GM18520 (cell line): ENCODE measurements at regions not wholly inside any gene's neighbourhood (a gene's known extent, or its start where the extent isn't known, plus 50 kb on each side); places are given as distances from the start of the nearest gene placed in this dataset.
"Not testable (repeated sequence)": the region's sequence is repeated elsewhere in the genome, so short reads cannot be mapped to it uniquely, and the experiment has no call there.

ENCODE experiments used
- ATAC-seq: cut with Tn5 transposase; IDR thresholded peaks from one replicate; pipeline ENCODE4 v1.9.1; 2021; ENCODE audit not compliant: unreplicated experiment

DNA sequence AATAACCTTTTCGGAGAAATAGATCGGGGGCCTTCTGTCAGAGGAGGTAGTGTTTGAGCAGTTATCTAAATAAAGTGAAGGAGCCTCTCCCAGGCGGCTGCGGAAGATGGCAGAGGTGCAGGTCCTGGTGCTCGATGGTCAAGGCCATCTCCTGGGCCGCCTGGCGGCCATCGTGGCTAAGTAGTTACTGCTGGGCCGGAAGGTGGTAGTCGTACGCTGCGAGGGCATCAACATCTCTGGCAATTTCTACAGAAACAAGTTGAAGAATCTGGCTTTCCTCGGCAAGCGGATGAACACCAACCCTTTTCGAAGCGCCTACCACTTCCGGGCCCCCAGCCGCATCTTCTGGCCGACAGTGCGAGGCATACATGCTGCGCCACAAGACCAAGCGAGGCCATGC is 186.1 kb downstream of the KTN1 start:
- no peak for ATAC-seq

DNA sequence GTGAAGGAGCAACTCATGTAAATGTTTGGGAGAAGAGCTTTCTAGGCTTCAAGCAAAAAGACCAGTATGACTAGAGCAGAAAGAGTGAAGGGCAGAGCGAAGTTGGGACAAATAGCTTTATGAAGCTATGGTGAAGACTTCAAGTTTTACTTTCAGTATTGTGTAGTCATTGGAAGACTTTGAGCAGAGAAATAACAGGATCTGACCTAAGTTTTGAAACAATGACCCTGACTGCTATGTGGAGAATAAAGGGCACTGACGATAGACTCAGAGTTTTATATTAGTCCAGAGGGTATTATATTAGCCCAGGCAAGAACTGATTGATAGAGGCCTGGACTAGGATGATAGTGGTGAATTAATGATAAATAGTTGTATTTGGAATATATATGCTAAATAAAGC is 187.3 kb downstream of the KTN1 start:
- ATAC-seq: no peak

DNA sequence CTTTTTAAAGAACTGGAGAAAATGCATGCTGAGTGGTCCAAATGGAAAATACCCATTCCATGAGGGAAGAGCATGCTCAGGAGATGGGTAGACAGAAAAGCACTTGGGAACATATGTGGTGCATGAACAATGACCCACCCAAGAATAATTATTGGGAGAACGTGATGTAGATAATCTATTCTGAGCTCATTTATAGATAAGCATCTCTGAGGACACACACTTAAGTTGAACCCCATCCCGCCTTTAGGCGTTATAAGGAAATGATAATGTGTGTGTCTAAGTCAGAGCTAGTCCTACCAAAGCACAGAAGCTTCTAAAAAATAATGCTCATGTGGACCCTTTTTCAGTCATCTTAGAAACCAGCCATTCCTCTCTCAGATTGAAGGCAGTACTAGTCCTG is 189.9 kb downstream of the KTN1 start:
- ATAC-seq: no peak

DNA sequence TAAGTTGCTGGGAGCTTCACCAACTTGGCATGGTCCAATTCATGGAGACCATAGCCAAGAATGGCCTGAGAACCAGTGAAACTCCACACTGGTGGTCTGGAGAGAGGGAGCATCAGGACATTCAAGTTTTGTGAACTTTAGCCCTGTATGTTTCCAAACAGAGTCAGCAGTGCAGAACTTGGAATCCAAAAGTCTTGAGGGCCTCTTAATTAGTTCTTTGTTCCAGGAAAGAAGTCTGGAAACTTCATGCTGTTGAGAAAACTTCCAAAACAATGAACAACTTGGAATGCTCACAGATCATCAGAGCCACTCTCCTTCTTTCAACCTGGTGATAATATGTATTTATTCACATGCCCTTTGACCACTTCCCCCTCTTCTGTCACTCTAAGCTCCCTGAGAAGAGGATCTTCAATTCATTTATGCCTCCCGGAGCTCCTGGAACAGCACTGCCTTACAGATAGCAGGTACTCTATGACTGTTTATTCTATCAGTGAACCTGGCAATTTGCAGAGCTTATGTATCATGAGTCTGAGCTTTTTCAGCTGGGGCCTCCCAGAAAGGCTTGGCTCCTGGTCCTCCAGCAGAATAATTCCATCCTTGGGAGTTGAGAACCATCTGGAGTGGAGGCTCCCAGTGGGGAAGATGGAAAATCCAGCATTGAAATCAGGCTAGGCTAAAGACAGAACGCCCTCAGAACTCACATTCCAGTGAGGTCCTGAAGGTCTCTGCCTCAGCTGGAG is 191.4 kb downstream of the KTN1 start:
- no peak for ATAC-seq

DNA sequence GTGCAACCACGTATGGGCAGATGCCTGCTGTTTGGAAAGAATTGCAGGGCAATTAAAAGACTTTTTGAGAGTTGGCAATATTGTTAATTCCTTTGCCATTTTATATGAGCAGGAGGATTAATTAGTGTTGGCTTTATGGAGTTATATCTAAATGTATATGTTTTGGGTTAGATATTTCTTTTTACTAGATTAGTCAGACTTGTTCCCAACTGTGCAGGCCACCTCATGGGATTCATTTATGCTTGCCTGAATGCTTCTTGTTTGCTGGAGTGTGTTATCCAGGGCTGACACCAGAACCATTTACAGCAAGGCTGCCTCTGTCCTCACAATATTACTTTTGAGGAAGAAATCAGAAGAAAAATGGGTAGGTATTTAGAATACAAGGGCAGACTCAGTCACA is 192.5 kb downstream of the KTN1 start:
- ATAC-seq: no peak

DNA sequence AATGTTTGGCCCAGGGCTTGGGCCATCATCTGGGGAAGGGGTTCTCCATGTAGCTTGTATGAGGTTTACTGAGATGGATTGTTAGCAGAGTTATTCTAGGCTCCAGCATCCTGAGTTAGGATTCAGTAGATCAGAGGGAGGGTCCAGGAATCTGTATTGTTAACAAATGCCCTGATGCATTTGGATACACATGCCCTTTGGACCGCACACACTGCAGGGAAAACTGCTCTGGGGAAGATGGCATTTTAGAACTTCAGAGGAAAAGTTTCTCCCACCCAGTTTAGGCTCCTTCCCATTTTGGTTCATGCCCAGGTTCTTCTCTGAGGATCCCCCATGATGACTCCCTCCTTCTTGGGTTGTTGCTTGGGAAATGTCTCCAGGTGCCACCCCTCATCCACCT is 193.3 kb downstream of the KTN1 start:
- ATAC-seq: no peak

DNA sequence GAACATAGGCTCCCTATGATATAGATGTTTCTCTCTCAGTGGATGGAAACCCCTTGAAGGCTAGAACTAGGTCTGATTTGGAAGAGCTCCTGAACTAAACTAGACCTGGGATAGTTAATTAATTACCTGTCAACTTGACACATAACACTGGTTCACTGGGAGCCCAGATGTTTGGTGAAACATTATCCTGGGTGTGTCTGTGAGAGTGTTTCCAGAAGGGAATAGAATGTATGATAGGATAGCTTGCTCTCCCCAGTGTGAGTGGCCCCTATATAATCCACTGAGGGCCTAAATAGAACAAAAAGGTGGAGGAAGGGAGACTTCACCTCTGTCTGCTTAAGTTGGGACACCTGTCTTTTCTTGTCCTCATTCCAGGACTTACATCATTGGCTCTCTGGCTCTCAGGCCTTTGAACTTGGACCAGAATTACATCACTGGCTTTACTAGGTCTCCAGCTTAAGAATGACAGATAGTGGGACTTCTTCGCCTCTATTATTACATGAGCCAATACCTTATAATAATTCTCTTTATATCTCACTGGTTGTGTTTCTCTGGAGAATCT is 194.1 kb downstream of the KTN1 start:
- ATAC-seq: no peak

DNA sequence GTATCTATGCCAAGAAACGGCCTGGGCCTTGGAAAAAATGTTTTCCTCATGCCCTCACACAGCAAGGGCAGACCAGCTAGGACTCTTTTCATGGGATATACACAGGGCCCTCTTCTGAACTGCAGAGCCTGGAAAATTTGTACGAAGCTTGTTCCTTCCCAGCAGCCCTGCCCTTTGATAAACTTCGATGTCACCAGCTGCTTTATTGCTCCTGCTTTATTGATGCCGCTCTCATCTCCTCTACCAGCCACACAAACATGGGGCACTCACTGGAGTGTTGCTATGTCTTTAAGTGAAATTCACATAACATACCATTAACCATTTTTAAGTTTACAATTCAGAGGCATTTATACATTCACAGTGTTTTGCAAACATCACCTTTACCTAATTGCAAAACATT is 197.9 kb downstream of the KTN1 start:
- ATAC-seq: no peak

DNA sequence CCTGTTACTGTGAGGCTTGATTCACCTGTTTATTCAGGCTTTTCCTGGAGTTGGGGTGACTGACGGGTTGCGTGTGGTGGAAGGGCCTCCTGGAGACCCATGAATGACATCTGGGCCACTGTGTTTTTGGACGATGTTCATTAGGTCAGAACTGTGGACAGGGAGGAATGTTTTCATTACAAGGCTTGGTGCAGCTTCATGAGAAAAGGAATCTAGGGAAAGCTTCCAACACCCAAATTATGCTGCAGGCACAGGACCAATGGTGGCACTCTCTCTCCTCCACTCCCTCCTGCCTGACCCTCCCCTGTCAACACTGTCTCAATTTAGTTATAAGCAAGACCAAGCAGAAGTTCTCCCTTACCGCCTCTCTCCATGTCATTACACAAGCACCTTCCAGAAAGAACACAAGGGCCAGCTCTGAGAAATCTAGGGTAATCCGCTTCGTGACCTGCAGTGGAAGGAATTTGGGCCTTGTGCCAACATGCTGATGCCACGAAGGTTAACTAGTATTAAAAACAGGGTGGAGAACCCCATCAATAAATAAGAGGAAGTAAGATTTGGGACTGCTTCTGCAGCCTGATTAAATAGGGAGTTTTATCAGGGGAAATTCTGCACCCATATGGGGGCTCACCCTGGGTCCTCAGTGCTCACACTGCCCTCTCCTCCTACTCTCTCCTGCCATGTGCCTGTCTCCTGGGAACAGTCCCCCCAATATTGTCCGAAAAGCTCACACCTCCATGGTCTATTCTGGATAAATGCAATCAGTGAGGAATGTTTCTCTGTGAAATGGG is 200.3 kb downstream of the KTN1 start:
- no peak for ATAC-seq

DNA sequence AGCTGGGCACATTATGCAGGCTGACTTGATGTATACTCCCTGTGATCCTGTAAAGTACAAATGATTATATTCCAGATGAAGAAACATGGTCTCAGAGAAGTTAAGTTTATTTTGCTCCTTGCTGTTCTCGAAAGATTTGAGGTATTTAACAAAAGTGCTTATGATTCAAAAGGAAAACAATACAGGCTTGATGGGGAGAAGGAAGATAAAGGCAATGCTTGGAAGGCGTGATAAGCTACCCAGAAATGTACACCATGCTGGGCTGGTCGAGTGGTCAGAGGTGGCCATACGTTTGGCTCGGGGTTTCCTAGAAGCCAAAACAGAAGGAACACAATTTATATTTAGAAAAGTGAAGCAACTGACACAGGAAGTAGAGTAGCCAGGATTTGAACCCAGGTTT is 201.0 kb downstream of the KTN1 start:
- no peak for ATAC-seq

DNA sequence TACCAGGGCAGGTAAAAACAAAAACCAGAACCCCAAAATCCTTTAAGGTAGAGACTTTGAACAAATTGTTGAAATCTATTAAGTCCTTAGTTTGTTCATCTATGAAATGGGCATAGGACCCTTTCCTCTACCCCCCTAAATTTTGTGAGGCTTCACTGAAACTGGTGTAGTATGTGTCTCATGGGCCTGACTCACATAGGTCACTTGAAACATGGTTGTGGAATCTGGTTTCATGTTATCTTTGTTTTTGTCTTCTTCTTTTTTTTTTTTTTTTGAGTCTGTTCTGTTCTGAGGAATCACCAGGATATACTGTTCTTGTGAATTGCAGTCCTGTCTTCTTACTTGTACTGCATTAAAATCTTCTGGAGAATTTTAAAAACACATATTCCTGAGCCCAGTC is 202.2 kb downstream of the KTN1 start:
- no peak for ATAC-seq

DNA sequence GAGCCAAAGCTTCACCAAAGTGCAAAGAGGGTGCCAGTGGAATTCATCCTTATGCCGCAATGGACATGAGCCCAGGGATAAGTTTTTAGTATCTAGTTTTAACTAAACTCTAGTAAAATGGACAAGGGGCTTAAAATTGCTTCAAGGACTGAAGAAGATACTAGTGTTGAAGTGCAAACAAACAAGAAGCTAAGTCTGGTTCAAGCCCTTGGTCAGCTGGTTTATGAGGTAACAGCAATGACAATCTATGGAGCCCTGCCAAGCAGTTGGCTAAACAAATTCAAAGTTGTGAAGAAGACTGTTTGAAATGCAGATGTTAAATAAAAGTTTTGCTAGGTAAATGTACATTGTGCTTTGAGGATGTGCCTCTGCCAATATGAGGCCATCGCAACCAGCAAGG is 209.4 kb downstream of the KTN1 start:
- ATAC-seq: no peak

DNA sequence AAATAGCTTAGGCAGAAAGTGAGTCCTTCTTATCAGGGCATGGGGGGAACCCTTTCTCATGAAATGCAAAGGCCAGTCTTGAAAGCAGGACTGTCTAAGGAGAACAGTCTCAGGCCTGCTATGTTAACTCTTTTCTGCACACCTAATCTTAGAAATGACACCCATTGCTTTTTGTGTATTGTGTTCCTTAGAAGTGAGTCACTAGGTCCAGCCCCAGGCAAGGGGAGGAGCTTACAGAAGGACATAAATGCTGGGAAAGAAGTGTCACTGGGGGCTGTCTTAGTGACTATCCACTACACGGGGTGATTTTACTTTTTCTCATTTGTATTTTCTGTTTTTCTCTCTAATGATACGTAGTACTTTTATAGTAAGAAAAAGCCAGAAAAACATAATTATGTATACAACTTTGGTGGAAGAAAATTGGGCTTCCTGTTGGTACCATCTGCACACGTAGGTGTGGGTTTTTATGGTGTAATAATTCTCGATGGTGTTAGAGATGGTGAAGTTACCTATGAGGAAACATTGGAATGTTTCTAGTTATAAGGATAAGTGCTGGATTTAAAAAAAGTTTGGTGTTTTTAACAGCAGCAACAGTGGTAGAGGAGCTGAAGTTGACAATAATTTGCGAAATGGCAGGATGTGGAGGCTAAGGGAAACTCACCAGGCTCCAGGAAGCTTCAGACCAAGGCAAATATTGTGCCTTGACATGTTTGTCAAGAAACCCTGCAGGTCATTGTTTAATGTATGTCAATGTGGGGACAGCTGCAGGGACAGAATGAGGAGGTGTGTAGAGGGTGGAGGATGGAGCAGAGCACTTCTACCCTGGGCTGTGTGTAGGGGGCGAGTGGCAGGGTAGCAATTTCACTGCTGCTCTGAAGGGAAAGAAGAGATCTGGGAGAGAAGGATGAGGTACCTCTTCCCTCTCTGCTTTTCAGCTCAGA is 214.9 kb downstream of the KTN1 start:
- ATAC-seq: no peak

DNA sequence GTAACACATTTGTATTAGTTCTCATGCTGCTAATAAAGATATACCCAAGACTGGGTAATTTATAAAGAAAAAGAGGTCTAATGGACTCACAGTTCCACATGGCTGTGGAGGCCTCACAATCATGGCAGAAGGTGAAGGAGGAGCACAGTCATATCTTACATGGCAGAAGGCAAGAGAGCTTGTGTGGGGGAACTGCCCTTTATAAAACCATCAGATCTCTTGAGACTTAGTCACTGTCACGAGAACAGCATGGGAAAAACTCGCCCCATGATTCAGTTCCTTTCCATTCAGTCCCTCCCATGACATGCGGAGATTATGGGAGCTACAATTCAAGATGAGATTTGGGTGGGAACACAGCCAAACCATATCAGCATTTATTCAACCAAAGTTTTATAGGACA is 216.5 kb downstream of the KTN1 start:
- ATAC-seq: not testable (repeated sequence)

DNA sequence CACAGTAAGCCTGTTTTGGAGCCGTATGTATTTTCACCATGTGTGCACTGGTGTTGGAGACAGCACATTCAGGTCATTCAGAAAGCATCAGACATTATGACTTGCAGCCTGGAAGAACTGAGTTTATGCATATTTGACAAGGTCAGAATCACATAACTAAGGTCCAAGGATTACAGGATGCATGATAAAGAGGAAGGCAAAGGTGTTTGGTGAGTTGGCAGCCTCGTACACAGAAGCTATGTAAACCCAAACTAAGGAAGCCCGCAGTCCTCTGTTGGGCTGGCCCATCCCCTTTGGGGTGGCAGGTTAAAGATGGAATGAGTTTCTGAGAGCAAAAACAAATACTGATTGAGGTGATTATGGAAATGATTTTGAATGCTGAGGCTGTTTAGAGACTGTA is 218.4 kb downstream of the KTN1 start:
- ATAC-seq: no peak

DNA sequence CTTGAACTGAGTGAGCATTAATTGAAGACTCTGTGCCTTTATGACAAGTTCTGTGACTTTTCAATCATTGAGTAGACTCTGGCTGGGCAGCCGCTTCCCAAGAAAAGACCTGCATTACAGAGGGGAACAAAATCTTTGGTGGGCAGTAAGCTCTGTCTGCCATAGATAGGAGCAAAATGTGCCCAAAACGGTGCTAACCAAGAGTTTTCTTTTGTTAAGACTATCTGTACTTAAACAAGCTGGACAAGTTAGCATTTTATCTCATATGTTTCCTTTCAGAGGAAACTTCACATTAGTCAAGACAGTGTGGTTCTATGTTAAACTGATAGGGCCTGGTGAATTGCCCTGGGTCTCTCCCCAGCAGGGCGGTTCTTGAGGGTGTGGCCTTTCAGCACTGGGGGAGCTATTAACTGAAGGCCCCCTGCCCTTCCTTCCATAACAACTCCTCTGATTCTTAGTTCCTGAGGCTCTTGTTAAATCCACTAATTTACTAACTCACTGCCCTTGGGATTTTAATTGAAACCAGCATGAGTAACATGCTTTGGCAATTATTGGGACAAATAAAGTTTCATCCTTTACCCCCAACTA is 219.6 kb downstream of the KTN1 start:
- ATAC-seq: no peak

DNA sequence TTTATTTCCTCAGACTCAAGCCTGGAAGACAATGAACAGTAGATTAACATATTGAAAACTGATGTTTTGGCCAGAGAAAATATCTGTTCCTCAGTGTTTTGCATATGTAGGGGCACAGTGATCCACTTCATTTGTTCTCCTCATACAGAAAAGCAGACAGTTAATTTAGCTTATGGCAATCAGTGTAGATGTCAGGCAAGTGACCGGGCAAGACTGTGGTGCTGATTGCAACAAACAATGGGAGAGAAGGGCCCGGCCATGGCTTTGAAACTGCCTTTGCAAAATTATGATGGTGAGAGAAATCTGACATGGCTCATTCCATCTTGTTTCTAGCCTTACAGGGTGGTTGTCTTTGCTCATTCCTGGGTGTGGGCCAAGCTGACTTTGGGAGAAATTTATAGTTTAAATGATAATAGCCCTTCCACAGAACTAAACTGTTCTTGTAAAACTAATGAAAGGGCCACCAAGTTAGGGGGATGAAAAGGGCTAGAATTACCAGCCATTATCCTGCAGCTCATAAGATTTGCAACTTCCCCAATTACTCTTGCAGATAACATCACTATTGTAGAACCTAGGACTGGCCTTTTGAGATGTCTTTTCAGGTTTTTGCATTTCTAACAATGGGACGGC is 220.3 kb downstream of the KTN1 start:
- no peak for ATAC-seq

DNA sequence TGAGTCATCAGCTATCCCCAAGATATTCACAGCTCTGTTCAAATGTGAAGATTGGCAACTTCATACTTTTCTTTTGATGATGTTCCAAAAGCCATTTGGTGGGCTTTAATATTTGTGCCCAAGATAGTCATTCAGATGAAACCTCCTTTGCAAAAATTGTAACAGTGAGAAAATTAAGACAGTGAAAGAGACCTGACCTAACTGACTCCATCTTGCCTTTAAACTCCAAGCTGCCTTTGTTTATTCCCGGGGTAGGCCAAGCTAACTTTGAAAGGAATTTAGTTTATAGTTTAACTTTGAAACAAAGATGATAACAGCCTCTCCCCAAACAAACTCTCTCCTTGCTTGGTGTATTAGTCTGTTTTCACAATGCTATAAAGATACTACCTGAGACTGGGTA is 221.1 kb downstream of the KTN1 start:
- ATAC-seq: no peak

DNA sequence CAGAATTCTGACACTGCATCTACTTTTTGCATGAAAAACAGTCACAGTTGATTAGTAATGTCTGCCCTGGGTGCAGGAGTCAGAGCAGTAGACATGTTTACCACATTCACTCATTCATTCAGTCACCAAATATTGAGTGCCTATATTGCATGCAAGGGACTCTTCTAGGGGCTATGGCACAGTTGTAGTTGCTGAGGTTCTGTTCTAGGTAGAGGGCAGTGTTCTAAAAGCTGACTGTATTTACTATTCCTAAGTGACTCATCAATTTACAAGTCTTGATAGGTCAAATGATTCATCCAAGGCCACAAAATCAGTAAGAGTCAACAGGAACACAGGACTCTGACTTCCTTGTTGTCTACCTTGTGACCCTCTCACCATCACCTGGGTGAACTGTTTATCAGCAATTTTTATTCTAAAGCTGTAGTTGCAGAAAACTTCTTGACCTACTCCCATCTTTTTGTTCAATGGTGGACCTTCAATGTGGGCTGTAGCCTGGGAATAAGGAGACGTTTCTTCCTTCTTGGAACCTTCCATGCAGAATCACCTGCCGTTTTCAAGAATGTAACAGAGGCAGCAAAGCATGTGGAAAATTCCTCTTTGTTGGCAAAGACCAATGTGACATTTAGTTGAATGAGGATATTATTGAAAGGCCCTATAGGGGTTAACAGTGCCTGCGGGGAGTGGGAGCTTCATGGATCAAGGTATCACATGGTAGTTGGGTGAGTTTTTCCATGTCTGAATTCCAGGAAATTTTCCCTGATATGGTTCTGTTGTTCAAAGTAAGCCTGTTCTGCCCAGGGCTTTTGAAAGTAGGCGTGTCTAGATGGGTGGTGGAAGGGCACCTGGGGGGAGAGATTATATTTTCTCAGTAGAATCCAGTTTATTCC is 223.2 kb downstream of the KTN1 start:
- ATAC-seq: no peak
